H1 (cell line): ENCODE measurements at regions not wholly inside any gene's neighbourhood (a gene's known extent, or its start where the extent isn't known, plus 50 kb on each side); places are given as distances from the start of the nearest gene placed in this dataset.

ENCODE experiments used
- BRCA1 ChIP-seq: IDR thresholded peaks from 2 replicates; pipeline ENCODE4 v1.6.1; 2012; ENCODE audit warnings: low read depth, low read length, improper control_type of control experiment
- CTCF ChIP-seq, 3 experiments: IDR thresholded peaks; 1 replicate in 2 of 3; 2 replicates in 1 of 3; pipeline versions ENCODE4 v1.5.1 to v1.6.1; 2011; ENCODE audit warnings: low read length in 3 of 3, mild to moderate bottlenecking in 3 of 3, inconsistent platforms in 2 of 3, low read depth in 1 of 3, moderate library complexity in 1 of 3; ENCODE audit not compliant: insufficient read depth in 1 of 3; ENCODE audit errors: control extremely low read depth in 1 of 3
- HDAC2 ChIP-seq, 2 experiments: fragments of 300-600 bp in 1 of 2; sonication (generic) in 1 of 2; IDR thresholded peaks; 2 replicates each; pipeline ENCODE4 v1.6.1; 2011 to 2012; ENCODE audit warnings: low read depth in 2 of 2, low read length in 2 of 2, mild to moderate bottlenecking in 2 of 2, moderate library complexity in 2 of 2, borderline replicate concordance in 1 of 2, inconsistent platforms in 1 of 2
- PHF8 ChIP-seq: fragments of 200-600 bp; sonication (generic); conservative IDR thresholded peaks from 2 replicates; pipeline ENCODE4 v1.7.1; 2012; ENCODE audit warnings: low read depth, mild to moderate bottlenecking, inconsistent platforms, low read length, moderate library complexity
- POLR2A ChIP-seq, 2 experiments: IDR thresholded peaks; 1 replicate in 1 of 2; 2 replicates in 1 of 2; pipeline ENCODE4 v1.6.1; 2011; ENCODE audit warnings: low read depth in 2 of 2, low read length in 2 of 2, mild to moderate bottlenecking in 2 of 2; ENCODE audit errors: control extremely low read depth in 1 of 2
- SRF ChIP-seq: IDR thresholded peaks from 2 replicates; pipeline ENCODE4 v1.6.1; 2011; ENCODE audit warnings: mild to moderate bottlenecking, low read depth, low read length, moderate library complexity

DNA sequence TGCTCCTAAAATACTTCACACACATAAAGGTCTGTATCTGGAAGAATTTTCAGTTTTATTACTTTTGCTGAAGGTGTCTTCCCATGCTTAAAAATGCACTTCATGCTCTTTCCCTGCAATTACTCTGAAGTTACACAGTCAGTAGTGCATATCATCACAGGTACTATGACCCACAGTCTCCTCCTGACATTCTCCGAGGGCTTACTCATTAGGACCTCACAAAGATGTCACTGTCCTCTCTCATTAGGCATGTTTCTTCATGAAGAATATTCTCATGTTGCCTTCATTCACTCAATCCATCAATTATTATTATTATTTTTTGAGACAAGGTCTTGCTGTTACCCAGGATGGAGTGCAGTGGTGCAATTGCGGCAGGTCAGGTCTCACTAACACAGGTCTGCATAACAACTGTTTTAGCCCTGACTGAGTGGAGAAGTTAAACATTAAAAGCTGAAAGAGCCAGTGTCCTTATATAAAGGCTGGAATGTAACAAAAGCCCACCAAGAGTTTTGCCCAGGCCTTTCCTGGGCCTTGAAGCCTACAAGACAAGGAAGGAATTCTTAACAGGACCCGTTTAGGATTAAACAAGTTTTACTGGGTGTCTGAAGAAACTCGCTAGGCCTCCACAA is 119.5 kb upstream of the WSCD2 start:
- TF ChIP-seq POLR2A (IDR thresholded peaks at IDR 0.05; ENCODE audit: control extremely low read depth in 1 of 2, low read depth in 2 of 2, low read length in 2 of 2) (no peak), BRCA1 (no peak), CTCF (IDR thresholded peaks at IDR 0.05; ENCODE audit: control extremely low read depth in 1 of 3, insufficient read depth in 1 of 3, low read depth in 1 of 3, low read length in 3 of 3) (no peak), SRF (no peak), PHF8 (no peak), HDAC2 (IDR thresholded peaks at IDR 0.05; ENCODE audit: borderline replicate concordance in 1 of 2, low read depth in 2 of 2, low read length in 2 of 2) (no peak)
